Occipital lobe (tissue), 1 donor: ENCODE measurements at regions not wholly inside any gene's neighbourhood (a gene's known extent, or its start where the extent isn't known, plus 50 kb on each side); places are given as distances from the start of the nearest gene placed in this dataset.
"Not testable (repeated sequence)": the region's sequence is repeated elsewhere in the genome, so short reads cannot be mapped to it uniquely, and the experiment has no call there.

Source experiments
- DNase-seq: peaks from one replicate; lab custom pipeline; 2025; lab: John Stamatoyannopoulos, UW

DNA sequence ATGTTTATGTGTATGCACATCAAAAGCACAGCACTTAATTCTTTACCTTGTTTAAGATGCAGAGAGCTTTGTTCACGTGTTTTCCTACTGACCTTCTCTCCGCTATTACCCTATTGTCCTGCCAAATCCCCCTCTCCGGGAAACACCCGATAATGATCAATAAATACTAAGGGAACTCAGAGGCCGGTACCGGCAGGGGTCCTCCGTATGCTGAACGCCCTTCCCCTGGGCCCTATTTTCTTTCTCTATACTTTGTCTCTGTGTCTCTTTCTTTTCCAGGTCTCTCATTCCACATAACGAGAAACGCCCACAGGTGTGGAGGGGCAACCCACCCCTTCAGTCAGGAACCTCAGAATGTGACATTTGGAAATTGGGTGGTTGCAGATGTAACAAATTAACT is 160.1 kb downstream of the ADRA2C start:
- DNase-seq: not testable (repeated sequence)

- DNase-seq: not testable (repeated sequence)
Observed at GRCh38 chr4:3926969-3927755, 161.0 kb downstream of the ADRA2C start.

GRCh38 chr4:3929431-3929830 is 163.2 kb downstream of the ADRA2C start:
- DNase-seq: not testable (repeated sequence)

DNA sequence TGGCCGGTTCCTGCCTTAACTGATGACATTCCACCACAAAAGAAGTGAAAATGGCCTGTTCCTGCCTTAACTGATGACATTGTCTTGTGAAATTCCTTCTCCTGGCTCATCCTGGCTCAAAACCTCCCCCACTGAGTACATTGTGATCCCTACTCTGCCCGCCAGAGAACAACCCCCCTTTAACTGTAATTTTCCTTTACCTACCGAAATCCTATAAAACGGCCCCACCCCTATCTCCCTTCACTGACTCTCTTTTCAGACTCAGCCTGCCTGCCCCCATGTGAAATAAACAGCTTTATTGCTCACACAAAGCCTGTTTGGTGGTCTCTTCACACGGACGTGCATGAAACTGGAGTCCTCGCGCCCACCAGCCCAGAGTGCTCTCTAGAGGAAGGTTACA is 166.5 kb downstream of the ADRA2C start:
- DNase-seq: not testable (repeated sequence)

- not testable (repeated sequence) for DNase-seq
Observed at GRCh38 chr4:3935406-3935805, 169.2 kb downstream of the ADRA2C start.

GRCh38 chr4:3936184-3936583 is 170.0 kb downstream of the ADRA2C start:
- no peak for DNase-seq

GRCh38 chr4:3937849-3938562 is 171.8 kb downstream of the ADRA2C start:
- not testable (repeated sequence) for DNase-seq

- DNase-seq: not testable (repeated sequence)
Observed at GRCh38 chr4:3938676-3939075, 172.5 kb downstream of the ADRA2C start.

DNA sequence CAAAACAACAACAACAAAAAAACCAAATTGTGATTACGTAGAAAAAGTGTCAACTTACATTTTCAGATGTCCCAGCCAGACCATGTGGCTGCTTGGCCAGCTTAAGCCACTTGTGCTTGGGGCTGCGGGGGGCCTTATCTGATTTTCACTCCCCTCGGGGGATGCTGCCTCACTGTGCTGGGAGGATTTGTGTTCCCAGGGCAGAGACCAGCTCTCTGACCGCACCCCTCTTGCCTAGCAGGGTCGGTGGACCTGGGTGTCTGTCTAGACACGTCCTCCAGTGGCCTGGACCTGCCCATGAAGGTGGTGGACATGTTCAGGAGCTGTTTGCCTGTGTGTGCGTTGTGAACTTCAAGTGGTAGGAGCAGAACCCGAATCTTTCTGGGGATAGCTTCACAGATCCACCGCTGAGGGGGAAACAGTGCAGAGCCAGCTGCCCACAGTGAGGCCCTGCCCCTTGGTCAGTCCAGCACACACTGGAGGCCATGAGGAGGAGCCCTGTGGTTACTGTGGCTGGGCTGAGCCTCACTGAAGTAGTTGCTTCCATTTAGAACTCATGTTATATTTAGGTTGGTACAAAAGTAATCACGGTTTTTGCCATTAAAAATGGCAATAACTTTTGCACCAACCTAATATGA is 173.9 kb downstream of the ADRA2C start:
- DNase-seq: not testable (repeated sequence)

- DNase-seq: not testable (repeated sequence)
Observed at GRCh38 chr4:3941735-3942522, 175.7 kb downstream of the ADRA2C start.

- DNase-seq: peak; percentile 17
Observed at GRCh38 chr4:3942569-3942971, 176.4 kb downstream of the ADRA2C start.

- DNase-seq: not testable (repeated sequence)
Observed at GRCh38 chr4:3943051-3943450, 176.9 kb downstream of the ADRA2C start.

DNA sequence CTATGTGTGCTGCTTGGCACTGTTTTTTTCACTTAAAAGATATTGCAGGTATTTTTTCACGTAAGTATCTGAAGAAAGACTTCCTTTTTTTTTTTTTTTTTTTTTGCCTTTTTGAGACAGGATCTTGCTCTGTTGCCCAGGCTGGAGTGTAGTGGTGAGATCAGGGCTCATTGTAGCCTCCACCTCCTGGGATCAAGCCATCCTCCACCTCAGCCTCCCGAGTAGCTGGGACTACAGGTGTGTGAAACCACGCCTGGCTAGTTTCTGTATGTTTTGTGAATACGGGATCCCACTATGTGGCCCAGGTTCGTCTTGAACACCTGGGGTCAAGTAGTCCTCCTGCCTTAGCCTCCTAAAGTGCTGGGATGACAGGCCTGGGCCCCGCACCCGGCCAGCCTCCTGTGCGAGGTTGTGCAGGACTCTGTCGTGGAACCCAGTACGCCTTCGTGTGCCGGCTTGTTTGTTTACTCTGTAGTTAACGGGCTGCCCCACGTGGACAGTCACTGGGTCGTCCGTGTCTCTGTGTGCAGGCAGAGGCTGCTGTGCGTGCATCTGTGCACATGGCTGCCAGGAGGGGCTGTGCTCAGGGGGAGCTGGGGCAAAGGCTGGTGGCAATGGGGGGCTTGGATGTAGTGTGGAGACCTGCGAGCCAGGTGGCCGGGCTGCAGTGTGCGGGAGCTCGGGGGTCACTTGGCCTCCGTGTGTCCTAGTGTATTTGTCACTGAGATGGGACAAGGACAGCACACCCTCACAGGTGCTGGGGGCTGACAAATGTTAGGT is 179.5 kb downstream of the ADRA2C start:
- no peak for DNase-seq

DNA sequence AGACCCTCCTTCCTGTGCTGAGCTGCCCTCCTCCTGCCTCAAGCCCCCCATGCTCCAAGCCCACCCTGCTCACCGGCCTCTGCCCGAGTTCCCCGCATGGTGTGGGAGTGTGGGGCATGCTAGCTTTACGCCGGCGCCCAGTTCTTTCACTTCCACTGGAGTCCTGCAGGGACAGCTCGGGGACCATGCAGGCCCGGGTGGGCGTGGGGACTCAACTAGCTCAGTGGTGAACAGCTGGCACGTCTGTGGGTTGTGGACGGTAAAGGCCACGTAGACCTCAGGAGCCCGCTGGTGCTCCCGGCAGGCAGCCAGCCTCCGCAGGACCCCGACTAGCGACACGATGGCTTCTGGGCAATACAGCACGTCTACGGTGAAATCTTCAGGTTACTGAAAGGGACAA is 180.4 kb downstream of the ADRA2C start:
- DNase-seq: not testable (repeated sequence)

DNA sequence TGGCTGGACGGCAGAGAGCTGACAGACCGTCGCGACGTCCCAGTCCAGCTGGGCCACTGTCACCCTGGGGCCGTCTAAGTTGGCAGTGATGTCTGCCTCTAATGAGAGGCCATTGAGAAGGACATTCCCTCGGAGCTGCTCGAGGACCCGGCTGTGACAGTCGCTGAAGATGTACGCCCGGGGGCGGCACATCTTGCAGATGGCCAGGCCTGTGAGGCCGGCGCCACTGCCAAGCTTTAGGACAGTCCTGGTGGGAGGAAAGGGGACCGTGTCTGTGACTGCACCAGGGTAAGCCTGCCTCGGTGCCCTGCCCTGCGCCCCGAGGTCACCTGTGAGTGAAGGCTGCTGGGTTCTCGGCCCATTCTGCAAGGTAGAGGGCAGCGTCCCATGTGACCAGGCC is 181.6 kb downstream of the ADRA2C start:
- not testable (repeated sequence) for DNase-seq

GRCh38 chr4:3948210-3948609 is 182.0 kb downstream of the ADRA2C start:
- DNase-seq: not testable (repeated sequence)

DNA sequence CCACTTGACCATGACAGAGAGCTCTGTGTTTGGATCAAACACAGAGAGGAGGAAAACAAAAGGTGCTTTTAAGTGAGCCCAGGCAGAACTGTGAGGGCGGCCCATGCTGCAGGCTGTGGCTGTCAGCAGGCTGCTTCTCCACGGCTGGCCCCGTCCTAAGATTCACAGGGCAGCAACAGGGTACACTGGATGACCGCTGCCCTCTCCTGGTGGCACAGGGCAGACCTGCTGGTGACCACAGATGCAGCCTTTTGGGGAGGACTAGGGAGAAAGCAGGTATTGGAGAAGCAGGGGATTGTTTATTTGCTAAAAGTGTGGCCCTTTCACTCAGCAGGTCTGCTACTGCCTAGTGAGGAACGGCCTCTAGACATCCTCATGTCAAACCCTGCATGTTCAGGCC is 183.7 kb downstream of the ADRA2C start:
- not testable (repeated sequence) for DNase-seq

DNA sequence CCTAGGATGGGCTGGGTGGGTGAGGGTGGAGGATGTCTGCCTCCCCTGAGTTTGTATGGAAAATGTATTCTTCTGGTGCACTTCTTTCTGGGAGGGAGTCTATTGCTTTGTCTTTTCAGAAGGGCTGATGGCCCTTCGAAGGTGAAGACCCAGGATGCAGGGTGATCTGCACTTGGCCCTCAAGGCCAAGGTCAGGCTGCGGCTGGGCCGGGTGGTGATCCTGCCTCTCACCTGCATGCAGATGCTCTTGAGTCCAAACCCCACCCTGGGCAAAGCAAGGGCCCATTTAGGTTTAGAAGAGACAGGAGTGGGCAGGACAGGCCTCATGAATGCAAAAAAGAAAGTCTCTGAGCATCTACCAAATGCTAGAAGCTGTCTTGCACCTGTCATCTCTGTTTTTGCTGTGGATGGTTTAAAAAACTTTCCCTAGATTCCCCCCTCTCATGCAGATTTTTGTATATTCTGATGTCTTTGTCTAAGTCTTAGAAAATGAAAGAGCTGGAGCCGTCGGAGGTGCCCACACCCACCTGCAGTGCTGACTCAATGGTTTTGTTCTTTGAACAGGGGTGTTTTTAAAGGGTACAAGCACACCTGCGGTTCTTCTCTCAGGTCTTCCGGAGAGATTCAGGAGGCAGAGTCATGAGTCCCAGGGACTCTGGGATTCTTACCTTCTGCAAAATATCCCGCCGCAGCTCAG is 186.4 kb downstream of the ADRA2C start:
- DNase-seq: not testable (repeated sequence)

DNA sequence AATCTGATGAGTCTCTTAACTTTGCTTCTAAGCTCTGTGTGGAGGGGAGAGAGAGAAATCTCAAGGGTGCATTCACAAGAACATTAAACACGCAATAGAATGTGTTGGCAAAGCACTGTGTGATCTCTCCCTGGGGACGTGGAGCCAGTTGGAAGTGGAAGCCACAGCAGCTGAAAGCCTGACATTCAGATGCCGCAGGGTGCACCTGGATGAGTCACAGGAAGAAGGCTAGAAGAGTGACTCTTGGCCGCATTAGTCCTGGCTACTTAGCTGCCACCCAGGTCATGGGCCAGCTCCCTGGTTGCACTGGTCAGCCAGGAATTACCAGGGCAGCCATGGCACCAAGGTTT is 186.9 kb downstream of the ADRA2C start:
- DNase-seq: not testable (repeated sequence)
